Retinal pigment epithelial cell (primary cell): ENCODE measurements at regions not wholly inside any gene's neighbourhood (a gene's known extent, or its start where the extent isn't known, plus 50 kb on each side); places are given as distances from the start of the nearest gene placed in this dataset.

ENCODE experiments used
- DNase-seq: peaks from one replicate; pipeline ENCODE4 v3.0.0-alpha.2; 2010; ENCODE audit warnings: low read depth
- H3K4me3 ChIP-seq: 2 replicates; pipeline ENCODE4 v1.5.1; 2011; ENCODE audit warnings: mild to moderate bottlenecking, low read length, control low read depth, moderate library complexity
- CTCF ChIP-seq: conservative IDR thresholded peaks from 2 replicates; pipeline ENCODE4 v1.5.1; 2011; ENCODE audit warnings: low read depth, low read length, control low read depth, inconsistent platforms

GRCh38 chr2:100200985-100201384, 58.6 kb upstream of the AFF3 start:
- H3K4me3 ChIP-seq: no peak overlapping the region
- DNase-seq: peak; percentile 54
- TF ChIP-seq CTCF: no peak

- TF ChIP-seq CTCF: no peak
These were observed 57.0 kb upstream of the AFF3 start for GRCh38 chr2:100199421-100199820.

GRCh38 chr2:100198461-100199230, 56.3 kb upstream of the AFF3 start:
- no peak for DNase-seq
- no peak for TF ChIP-seq CTCF

More at GRCh38 chr2:100199421-100199820, 57.0 kb upstream of the AFF3 start:
- no peak overlapping the region for H3K4me3 ChIP-seq
- DNase-seq: no peak

DNA sequence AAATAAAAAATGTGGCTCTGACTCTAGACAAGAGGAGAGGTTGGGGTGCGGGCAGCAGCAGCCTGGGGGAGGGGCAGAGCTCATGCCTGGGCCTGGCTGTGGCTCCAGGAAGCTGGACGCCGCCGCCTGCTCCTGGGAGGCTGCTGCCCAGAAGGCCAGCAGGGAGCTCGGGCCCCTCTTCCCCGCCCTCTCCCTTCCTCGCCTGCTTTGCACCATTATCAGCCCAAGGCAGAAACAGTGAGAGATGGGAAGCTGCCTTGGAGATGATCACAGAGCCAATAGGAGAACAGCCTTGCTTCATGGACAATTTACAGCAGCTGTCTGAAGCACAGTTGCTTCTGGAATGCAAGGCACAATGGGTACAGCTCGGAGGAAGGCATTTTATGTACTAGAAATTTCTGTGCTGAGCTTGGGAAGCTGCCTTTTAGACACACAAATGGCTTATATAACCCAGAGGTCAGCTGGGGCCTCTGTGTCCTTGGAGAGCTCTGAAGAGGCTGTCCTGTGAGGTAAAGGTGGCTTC, 55.3 kb upstream of the AFF3 start:
- H3K4me3 ChIP-seq: no peak overlapping the region
- DNase-seq: peak; percentile 45
- no peak for TF ChIP-seq CTCF

More at GRCh38 chr2:100198461-100199230, 56.3 kb upstream of the AFF3 start:
- H3K4me3 ChIP-seq: no peak overlapping the region

DNA sequence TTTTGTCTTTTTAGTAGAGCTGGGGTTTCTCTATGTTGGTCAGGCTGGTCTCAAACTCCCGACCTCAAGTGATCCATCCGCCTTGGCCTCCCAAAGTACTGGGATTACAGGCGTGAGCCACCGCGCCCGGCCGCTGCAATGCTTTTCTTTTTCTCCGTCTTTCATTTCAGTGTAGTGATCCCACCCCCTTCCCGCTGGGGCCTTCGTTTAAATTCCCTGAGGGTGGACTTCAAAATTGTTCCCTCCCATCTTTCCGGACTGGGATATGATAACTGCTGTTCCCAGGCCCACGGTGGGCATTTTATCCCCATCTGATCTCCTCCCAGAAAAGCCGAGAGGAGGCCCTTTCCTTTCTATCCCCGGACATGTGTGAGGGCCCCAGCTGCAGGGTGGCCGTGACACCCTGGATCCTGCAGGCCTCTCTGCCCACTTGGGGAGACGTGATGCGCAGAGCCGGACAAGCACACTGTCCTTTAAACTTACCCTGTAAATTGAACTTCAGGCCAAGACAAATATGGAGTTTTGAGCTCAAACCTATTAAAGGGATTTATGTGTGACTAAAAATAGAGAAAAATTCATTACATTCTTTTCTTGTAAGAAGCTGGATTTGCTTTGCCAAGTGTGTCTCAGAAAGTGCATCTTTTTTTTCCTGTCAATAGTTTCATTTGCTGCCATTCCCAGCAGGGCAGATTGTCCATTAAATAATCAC, 54.5 kb upstream of the AFF3 start:
- TF ChIP-seq CTCF: no peak
- DNase-seq: no peak
- H3K4me3 ChIP-seq: no peak overlapping the region

- no peak for TF ChIP-seq CTCF
- H3K4me3 ChIP-seq: no peak overlapping the region
- DNase-seq: no peak
These were observed 53.6 kb upstream of the AFF3 start for GRCh38 chr2:100195942-100196341.
